Peyer's patch (tissue), 4 donors: ENCODE measurements at regions not wholly inside any gene's neighbourhood (a gene's known extent, or its start where the extent isn't known, plus 50 kb on each side); places are given as distances from the start of the nearest gene placed in this dataset.

Source experiments
- CTCF ChIP-seq, 6 experiments: fragments of 450-650 bp in 4 of 6; fragments of 200-600 bp in 2 of 6; sonication (generic) in 1 of 6; IDR thresholded peaks; one replicate each; pipeline ENCODE4 v1.5.1; 2017 to 2019; ENCODE audit warnings: antibody characterized with exemption in 6 of 6, mild to moderate bottlenecking in 3 of 6, moderate library complexity in 1 of 6
- POLR2A ChIP-seq, 2 donors: fragments of 450-650 bp; IDR thresholded peaks; one replicate each; pipeline ENCODE4 v1.5.1; 2017; ENCODE audit warnings: antibody characterized with exemption in 2 of 2, mild to moderate bottlenecking in 2 of 2, moderate library complexity in 2 of 2

GRCh38 chr15:100794008-100794407 lies 85.6 kb upstream of the ALDH1A3 start:
- TF ChIP-seq CTCF (IDR thresholded peaks at IDR 0.05) (no peak), POLR2A (IDR thresholded peaks at IDR 0.05) (no peak)
